ENCODE measurements at regions not wholly inside any gene's neighbourhood (a gene's known extent, or its start where the extent isn't known, plus 50 kb on each side); places are given as distances from the start of the nearest gene placed in this dataset.
A peak's percentile ranks its signal among the peaks of the same experiment; 100 is the strongest.

GRCh38 chr14:101073598-101073965, 170.1 kb upstream of the RTL1 start:
- DNase-seq (ENCODE audit: low spot score), result no peak
- no peak for TF ChIP-seq CTCF (IDR thresholded peaks at IDR 0.05; ENCODE audit: extremely low read depth, missing control alignments)

GRCh38 chr14:101074196-101075024, 170.9 kb upstream of the RTL1 start:
- no peak for DNase-seq (ENCODE audit: low spot score)
- TF ChIP-seq CTCF (IDR thresholded peaks at IDR 0.05; ENCODE audit: extremely low read depth, missing control alignments), result no peak

GRCh38 chr14:101075025-101075800, 171.7 kb upstream of the RTL1 start:
- peak; percentile 66 for DNase-seq (ENCODE audit: low spot score)

GRCh38 chr14:101075801-101076413, 172.4 kb upstream of the RTL1 start:
- TF ChIP-seq CTCF (IDR thresholded peaks at IDR 0.05; ENCODE audit: extremely low read depth, missing control alignments), result no peak
- no peak for DNase-seq (ENCODE audit: low spot score)

More at GRCh38 chr14:101075025-101075800, 171.7 kb upstream of the RTL1 start:
- TF ChIP-seq CTCF (IDR thresholded peaks at IDR 0.05; ENCODE audit: extremely low read depth, missing control alignments), result no peak

- no peak for DNase-seq (ENCODE audit: low spot score)
- TF ChIP-seq CTCF (IDR thresholded peaks at IDR 0.05; ENCODE audit: extremely low read depth, missing control alignments), result no peak
These were observed 173.1 kb upstream of the RTL1 start for GRCh38 chr14:101076451-101077198.

GRCh38 chr14:101077481-101078074, 174.1 kb upstream of the RTL1 start:
- TF ChIP-seq CTCF (IDR thresholded peaks at IDR 0.05; ENCODE audit: extremely low read depth, missing control alignments), result no peak
- no peak for DNase-seq (ENCODE audit: low spot score)

Measured in GM20000 (cell line).